WTC11 (cell line): ENCODE measurements at regions not wholly inside any gene's neighbourhood (a gene's known extent, or its start where the extent isn't known, plus 50 kb on each side); places are given as distances from the start of the nearest gene placed in this dataset.

Source experiments
- ATAC-seq: fragments of 200-7000 bp; cut with Tn5 transposase; 2 replicates; pipeline ENCODE4 v1.10.0; 2021; ENCODE audit warnings: mild to moderate bottlenecking, moderate library complexity
- CTCF ChIA-PET: fragments of 300-600 bp; sonication (Branson Sonifier 250); formaldehyde crosslinking; loops from one replicate; lab custom pipeline; 2021; ENCODE audit warnings: antibody characterized with exemption; lab: Charles Lee
- POLR2A ChIA-PET: fragments of 350-600 bp; sonication (Branson Sonifier 250); formaldehyde crosslinking; loops from one replicate; lab custom pipeline; 2021; ENCODE audit warnings: antibody characterized with exemption; lab: Charles Lee
- DNase-seq: peaks from one replicate; pipeline ENCODE4 v3.0.0; 2021; ENCODE audit warnings: low spot score
- H3K27ac Mint-ChIP-seq: 2 replicates; pipeline ENCODE4 v1.8.0; 2021; ENCODE audit warnings: mixed read lengths
- H3K27me3 Mint-ChIP-seq: 2 replicates; pipeline ENCODE4 v1.8.0; 2021; ENCODE audit warnings: low read depth, mild to moderate bottlenecking, moderate library complexity, mixed read lengths
- H3K36me3 Mint-ChIP-seq: 2 replicates; pipeline ENCODE4 v1.8.0; 2021; ENCODE audit warnings: mixed read lengths
- H3K4me1 Mint-ChIP-seq: 2 replicates; pipeline ENCODE4 v1.8.0; 2022; ENCODE audit warnings: mixed read lengths
- H3K4me3 Mint-ChIP-seq: 2 replicates; pipeline ENCODE4 v1.8.0; 2021; ENCODE audit warnings: mild to moderate bottlenecking, moderate library complexity, mixed read lengths
- H3K9me3 Mint-ChIP-seq: 2 replicates; pipeline ENCODE4 v1.8.0; 2021; ENCODE audit warnings: mixed read lengths
- AFF4 ChIP-seq: sonication (generic); formaldehyde crosslinking; IDR thresholded peaks from 2 replicates; pipeline ENCODE4 v1.8.1; 2023; ENCODE audit warnings: mild to moderate bottlenecking, missing genetic modification reagents, borderline replicate concordance
- ATF6 ChIP-seq: sonication (generic); formaldehyde crosslinking; IDR thresholded peaks from 2 replicates; pipeline ENCODE4 v1.8.1; 2023; ENCODE audit warnings: mild to moderate bottlenecking, missing genetic modification reagents
- CREB1 ChIP-seq: sonication (generic); formaldehyde crosslinking; IDR thresholded peaks from 2 replicates; pipeline ENCODE4 v1.8.0; 2023; ENCODE audit warnings: mild to moderate bottlenecking, missing genetic modification reagents
- ESRRA ChIP-seq: sonication (generic); formaldehyde crosslinking; IDR thresholded peaks from 2 replicates; pipeline ENCODE4 v1.8.1; 2022; ENCODE audit warnings: mild to moderate bottlenecking, missing genetic modification reagents, borderline replicate concordance
- FOXJ3 ChIP-seq: sonication (generic); formaldehyde crosslinking; IDR thresholded peaks from 2 replicates; pipeline ENCODE4 v1.9.0; 2021; ENCODE audit warnings: missing genetic modification reagents, mild to moderate bottlenecking, borderline replicate concordance
- GTF2I ChIP-seq: fragments of 250-450 bp; sonication (Bioruptor Pico); conservative IDR thresholded peaks from 2 replicates; pipeline ENCODE4 v1.4.0; 2021; ENCODE audit warnings: mild to moderate bottlenecking
- HMGA2 ChIP-seq: fragments of 250-450 bp; sonication (Bioruptor Pico); IDR thresholded peaks from 2 replicates; pipeline ENCODE4 v1.4.0; 2021; ENCODE audit warnings: mild to moderate bottlenecking, moderate library complexity
- JUN ChIP-seq: sonication (generic); formaldehyde crosslinking; IDR thresholded peaks from 2 replicates; pipeline ENCODE4 v1.8.0; 2023; ENCODE audit warnings: mild to moderate bottlenecking, missing genetic modification reagents
- MYBL2 ChIP-seq: sonication (generic); formaldehyde crosslinking; IDR thresholded peaks from 2 replicates; pipeline ENCODE4 v1.8.1; 2023; ENCODE audit warnings: mild to moderate bottlenecking, moderate library complexity, missing genetic modification reagents
- NFATC4 ChIP-seq: fragments of 250-450 bp; sonication (Bioruptor Pico); IDR thresholded peaks from 2 replicates; pipeline ENCODE4 v1.9.0; 2021; ENCODE audit warnings: mild to moderate bottlenecking
- NFE2L1 ChIP-seq: sonication (generic); formaldehyde crosslinking; IDR thresholded peaks from 2 replicates; pipeline ENCODE4 v1.8.1; 2023; ENCODE audit warnings: missing genetic modification reagents
- NR2C2 ChIP-seq: sonication (generic); formaldehyde crosslinking; IDR thresholded peaks from 2 replicates; pipeline ENCODE4 v1.8.0; 2022; ENCODE audit warnings: mild to moderate bottlenecking, missing genetic modification reagents
- NR3C1 ChIP-seq: sonication (generic); formaldehyde crosslinking; conservative IDR thresholded peaks from 2 replicates; pipeline ENCODE4 v1.8.1; 2023; ENCODE audit warnings: low read depth, mild to moderate bottlenecking, missing genetic modification reagents
- USF2 ChIP-seq: sonication (generic); formaldehyde crosslinking; IDR thresholded peaks from 2 replicates; pipeline ENCODE4 v1.8.1; 2023; ENCODE audit warnings: mild to moderate bottlenecking, missing genetic modification reagents, moderate library complexity
- ZNF232 ChIP-seq: sonication (generic); formaldehyde crosslinking; IDR thresholded peaks from 2 replicates; pipeline ENCODE4 v1.8.0; 2022; ENCODE audit warnings: mild to moderate bottlenecking, missing genetic modification reagents
- ZNF416 ChIP-seq: fragments of 250-450 bp; sonication (Bioruptor Pico); IDR thresholded peaks from 2 replicates; pipeline ENCODE4 v1.9.0; 2021; ENCODE audit warnings: mild to moderate bottlenecking, inconsistent platforms
- ZNF423 ChIP-seq: fragments of 250-450 bp; sonication (Bioruptor Pico); IDR thresholded peaks from 2 replicates; pipeline ENCODE4 v2.1.2; 2022; ENCODE audit warnings: mild to moderate bottlenecking, moderate library complexity
- TF ChIP-seq, protein P1 (sequence below): sonication (generic); formaldehyde crosslinking; IDR thresholded peaks from 2 replicates; pipeline ENCODE4 v1.8.1; 2022; ENCODE audit warnings: low read depth, mild to moderate bottlenecking, moderate library complexity, missing genetic modification reagents, borderline replicate concordance
- TF ChIP-seq, protein P2 (sequence below): fragments of 200-600 bp; IDR thresholded peaks from 2 replicates; pipeline ENCODE4 v1.8.0; 2022; ENCODE audit warnings: antibody characterized with exemption

GRCh38 chr6:43945768-43946080, 175.7 kb downstream of the VEGFA start:
- Mint-ChIP-seq H3K27ac (no peak overlapping the region), H3K4me1 (peaks cover 10% of the 10 kb centered on the region), H3K27me3 (no peaks in the 10 kb centered on the region), H3K4me3 (no peak overlapping the region), H3K36me3 (peaks cover 5% of the 10 kb centered on the region), H3K9me3 (peaks cover 19% of the 10 kb centered on the region)
- ChIA-PET CTCF (no interaction called here), POLR2A (no interaction called here)
- DNase-seq (no peak), ATAC-seq (no peak)
- no peak for TF ChIP-seq NR3C1 (CRISPR knock-in tag)
- TF ChIP-seq ZNF232 = no peak
- no peak for TF ChIP-seq HMGA2 (CRISPR knock-in tag)
- TF ChIP-seq GTF2I (CRISPR knock-in tag) = no peak
- no peak for TF ChIP-seq ZNF423 (CRISPR knock-in tag)
- no peak for TF ChIP-seq ZNF416 (CRISPR knock-in tag)
- TF ChIP-seq NFATC4 (CRISPR knock-in tag) = no peak
- TF ChIP-seq NR2C2 (CRISPR knock-in tag) = no peak
- TF ChIP-seq CREB1 = no peak
- TF ChIP-seq NFE2L1 = no peak
- no peak for TF ChIP-seq ATF6 (CRISPR knock-in tag)
- TF ChIP-seq, protein P1, sequence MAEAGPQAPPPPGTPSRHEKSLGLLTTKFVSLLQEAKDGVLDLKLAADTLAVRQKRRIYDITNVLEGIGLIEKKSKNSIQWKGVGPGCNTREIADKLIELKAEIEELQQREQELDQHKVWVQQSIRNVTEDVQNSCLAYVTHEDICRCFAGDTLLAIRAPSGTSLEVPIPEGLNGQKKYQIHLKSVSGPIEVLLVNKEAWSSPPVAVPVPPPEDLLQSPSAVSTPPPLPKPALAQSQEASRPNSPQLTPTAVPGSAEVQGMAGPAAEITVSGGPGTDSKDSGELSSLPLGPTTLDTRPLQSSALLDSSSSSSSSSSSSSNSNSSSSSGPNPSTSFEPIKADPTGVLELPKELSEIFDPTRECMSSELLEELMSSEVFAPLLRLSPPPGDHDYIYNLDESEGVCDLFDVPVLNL (CRISPR knock-in tag) = no peak
- no peak for TF ChIP-seq MYBL2 (CRISPR knock-in tag)
- no peak for TF ChIP-seq ESRRA
- no peak for TF ChIP-seq JUN

GRCh38 chr6:43944908-43945767, 175.1 kb downstream of the VEGFA start:
- H3K4me1 Mint-ChIP-seq = peaks cover 10% of the 10 kb centered on the region
- TF ChIP-seq, protein P2, sequence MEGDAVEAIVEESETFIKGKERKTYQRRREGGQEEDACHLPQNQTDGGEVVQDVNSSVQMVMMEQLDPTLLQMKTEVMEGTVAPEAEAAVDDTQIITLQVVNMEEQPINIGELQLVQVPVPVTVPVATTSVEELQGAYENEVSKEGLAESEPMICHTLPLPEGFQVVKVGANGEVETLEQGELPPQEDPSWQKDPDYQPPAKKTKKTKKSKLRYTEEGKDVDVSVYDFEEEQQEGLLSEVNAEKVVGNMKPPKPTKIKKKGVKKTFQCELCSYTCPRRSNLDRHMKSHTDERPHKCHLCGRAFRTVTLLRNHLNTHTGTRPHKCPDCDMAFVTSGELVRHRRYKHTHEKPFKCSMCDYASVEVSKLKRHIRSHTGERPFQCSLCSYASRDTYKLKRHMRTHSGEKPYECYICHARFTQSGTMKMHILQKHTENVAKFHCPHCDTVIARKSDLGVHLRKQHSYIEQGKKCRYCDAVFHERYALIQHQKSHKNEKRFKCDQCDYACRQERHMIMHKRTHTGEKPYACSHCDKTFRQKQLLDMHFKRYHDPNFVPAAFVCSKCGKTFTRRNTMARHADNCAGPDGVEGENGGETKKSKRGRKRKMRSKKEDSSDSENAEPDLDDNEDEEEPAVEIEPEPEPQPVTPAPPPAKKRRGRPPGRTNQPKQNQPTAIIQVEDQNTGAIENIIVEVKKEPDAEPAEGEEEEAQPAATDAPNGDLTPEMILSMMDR = no peak
- TF ChIP-seq FOXJ3 = no peak
- no peak overlapping the region for H3K4me3 Mint-ChIP-seq
- ChIA-PET CTCF (no interaction called here), POLR2A (no interaction called here)
- ATAC-seq (no peak), DNase-seq (no peak)
- H3K27me3 Mint-ChIP-seq = no peaks in the 10 kb centered on the region
- peaks cover 5% of the 10 kb centered on the region for H3K36me3 Mint-ChIP-seq
- peaks cover 19% of the 10 kb centered on the region for H3K9me3 Mint-ChIP-seq
- H3K27ac Mint-ChIP-seq = no peak overlapping the region

GRCh38 chr6:43943781-43944250, 173.8 kb downstream of the VEGFA start:
- DNase-seq = no peak
- H3K36me3 Mint-ChIP-seq = peaks cover 5% of the 10 kb centered on the region
- H3K4me1 Mint-ChIP-seq = peaks cover 9% of the 10 kb centered on the region
- no peak overlapping the region for H3K27ac Mint-ChIP-seq
- no peaks in the 10 kb centered on the region for H3K27me3 Mint-ChIP-seq
- no peak overlapping the region for H3K4me3 Mint-ChIP-seq
- CTCF ChIA-PET = interaction anchor here (0.7 to 1.7 kb wide), 4 partner anchors 10 to 119 kb away, joined by 3 to 5 read pairs (median 4); no protein-coding TSS in a partner anchor
- ATAC-seq = peak; percentile 44; the same call in 1 of the 2 replicates
- POLR2A ChIA-PET = interaction anchor here (1.5 kb wide), 1 partner anchor 17 kb away, joined by 5 read pairs; no protein-coding TSS in a partner anchor
- TF ChIP-seq AFF4 (CRISPR knock-in tag) (no peak), USF2 (no peak)
- TF ChIP-seq, all 79 proteins: peak for 0
- H3K9me3 Mint-ChIP-seq = peaks cover 19% of the 10 kb centered on the region
